Esophagus muscularis mucosa (tissue), 4 donors: ENCODE measurements at regions not wholly inside any gene's neighbourhood (a gene's known extent, or its start where the extent isn't known, plus 50 kb on each side); places are given as distances from the start of the nearest gene placed in this dataset.

Experiments
- EP300 ChIP-seq: sonication (generic); formaldehyde crosslinking; IDR thresholded peaks from one replicate; pipeline ENCODE4 v1.6.1; 2017; ENCODE audit warnings: antibody characterized with exemption
- POLR2A ChIP-seq: fragments of 450-650 bp; IDR thresholded peaks from one replicate; pipeline ENCODE4 v1.6.1; 2017; ENCODE audit warnings: antibody characterized with exemption, moderate library complexity, mild to moderate bottlenecking, low read depth
- POLR2AphosphoS5 ChIP-seq, 2 donors: sonication (generic); formaldehyde crosslinking; IDR thresholded peaks; one replicate each; pipeline ENCODE4 v1.6.1; 2017; ENCODE audit warnings: antibody characterized with exemption in 2 of 2
- TF ChIP-seq, protein P1 (sequence below), 3 experiments: fragments of 200-600 bp in 2 of 3; fragments of 450-650 bp in 1 of 3; sonication (generic) in 2 of 3; IDR thresholded peaks; one replicate each; pipeline ENCODE4 v1.5.1; 2017 to 2019; ENCODE audit warnings: antibody characterized with exemption in 3 of 3, mild to moderate bottlenecking in 2 of 3, moderate library complexity in 1 of 3

DNA sequence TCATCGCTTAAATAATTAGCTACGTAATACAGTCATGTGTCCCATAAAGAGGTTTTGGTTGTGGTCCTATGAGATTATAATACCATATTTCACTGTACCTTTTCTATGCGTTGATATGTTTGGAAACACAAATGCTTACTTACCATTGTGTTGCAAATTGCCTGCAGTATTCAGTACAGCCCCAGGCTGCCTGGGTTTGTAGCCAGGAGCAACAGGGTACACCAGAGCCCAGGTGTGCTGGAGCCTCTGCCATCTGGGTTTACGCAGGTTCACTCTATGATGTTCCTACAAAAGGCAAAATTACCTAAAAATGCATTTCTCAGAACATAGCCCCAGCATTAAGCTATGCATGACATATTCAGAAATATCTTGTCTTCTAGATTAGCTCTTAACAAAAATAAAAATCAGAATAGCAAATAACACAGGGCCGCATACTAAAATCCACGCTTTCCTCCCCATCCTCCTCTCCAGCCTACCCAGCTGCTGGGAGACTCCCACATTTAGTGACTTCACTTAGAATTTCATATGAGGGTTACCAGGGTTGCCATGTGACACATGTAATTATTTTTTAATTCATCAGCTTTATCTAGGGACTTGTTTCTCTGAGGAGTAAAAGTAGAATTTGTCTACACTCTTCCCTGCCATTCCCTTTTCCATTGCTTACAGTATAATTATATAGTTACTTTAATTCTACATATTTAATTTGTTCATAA, 559.0 kb upstream of the ADARB2 start:
- TF ChIP-seq POLR2A = no peak
- TF ChIP-seq, protein P1, sequence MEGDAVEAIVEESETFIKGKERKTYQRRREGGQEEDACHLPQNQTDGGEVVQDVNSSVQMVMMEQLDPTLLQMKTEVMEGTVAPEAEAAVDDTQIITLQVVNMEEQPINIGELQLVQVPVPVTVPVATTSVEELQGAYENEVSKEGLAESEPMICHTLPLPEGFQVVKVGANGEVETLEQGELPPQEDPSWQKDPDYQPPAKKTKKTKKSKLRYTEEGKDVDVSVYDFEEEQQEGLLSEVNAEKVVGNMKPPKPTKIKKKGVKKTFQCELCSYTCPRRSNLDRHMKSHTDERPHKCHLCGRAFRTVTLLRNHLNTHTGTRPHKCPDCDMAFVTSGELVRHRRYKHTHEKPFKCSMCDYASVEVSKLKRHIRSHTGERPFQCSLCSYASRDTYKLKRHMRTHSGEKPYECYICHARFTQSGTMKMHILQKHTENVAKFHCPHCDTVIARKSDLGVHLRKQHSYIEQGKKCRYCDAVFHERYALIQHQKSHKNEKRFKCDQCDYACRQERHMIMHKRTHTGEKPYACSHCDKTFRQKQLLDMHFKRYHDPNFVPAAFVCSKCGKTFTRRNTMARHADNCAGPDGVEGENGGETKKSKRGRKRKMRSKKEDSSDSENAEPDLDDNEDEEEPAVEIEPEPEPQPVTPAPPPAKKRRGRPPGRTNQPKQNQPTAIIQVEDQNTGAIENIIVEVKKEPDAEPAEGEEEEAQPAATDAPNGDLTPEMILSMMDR (IDR thresholded peaks at IDR 0.05) = no peak
- TF ChIP-seq POLR2AphosphoS5 (IDR thresholded peaks at IDR 0.05) = no peak
- no peak for TF ChIP-seq EP300
